TTC549 (cell line): ENCODE measurements at regions not wholly inside any gene's neighbourhood (a gene's known extent, or its start where the extent isn't known, plus 50 kb on each side); places are given as distances from the start of the nearest gene placed in this dataset.

Experiments used
- FAIRE-seq: peaks from 2 replicates; lab custom pipeline; 2012; peaks lifted over from hg19 to GRCh38; lab: Jason Lieb, UNC

- no peak for FAIRE-seq
These were observed 248.2 kb downstream of the TMX3 start for GRCh38 chr18:68466672-68467071.

GRCh38 chr18:68462766-68463165 is 252.1 kb downstream of the TMX3 start:
- FAIRE-seq: no peak

- FAIRE-seq: no peak
These were observed 252.8 kb downstream of the TMX3 start for GRCh38 chr18:68462148-68462547.

- FAIRE-seq: no peak
These were observed 253.4 kb downstream of the TMX3 start for GRCh38 chr18:68461481-68462018.

GRCh38 chr18:68459968-68460367 is 254.9 kb downstream of the TMX3 start:
- FAIRE-seq: no peak

- FAIRE-seq: no peak
These were observed 257.9 kb downstream of the TMX3 start for GRCh38 chr18:68456985-68457384.

GRCh38 chr18:68455229-68455603 is 259.7 kb downstream of the TMX3 start:
- no peak for FAIRE-seq

- no peak for FAIRE-seq
These were observed 260.2 kb downstream of the TMX3 start for GRCh38 chr18:68454511-68455228.

- no peak for FAIRE-seq
These were observed 265.6 kb downstream of the TMX3 start for GRCh38 chr18:68449292-68449691.

GRCh38 chr18:68448736-68449135 is 266.2 kb downstream of the TMX3 start:
- no peak for FAIRE-seq

GRCh38 chr18:68447286-68447685 is 267.6 kb downstream of the TMX3 start:
- FAIRE-seq: no peak

- FAIRE-seq: no peak
These were observed 269.1 kb downstream of the TMX3 start for GRCh38 chr18:68445668-68446426.

GRCh38 chr18:68445136-68445535 is 269.8 kb downstream of the TMX3 start:
- FAIRE-seq: no peak

GRCh38 chr18:68441241-68441640 is 273.7 kb downstream of the TMX3 start:
- FAIRE-seq: no peak

- FAIRE-seq: no peak
These were observed 274.5 kb downstream of the TMX3 start for GRCh38 chr18:68440433-68440832.

GRCh38 chr18:68439642-68440041 is 275.3 kb downstream of the TMX3 start:
- no peak for FAIRE-seq

- no peak for FAIRE-seq
These were observed 275.9 kb downstream of the TMX3 start for GRCh38 chr18:68438983-68439382.

- no peak for FAIRE-seq
These were observed 276.4 kb downstream of the TMX3 start for GRCh38 chr18:68438536-68438935.

GRCh38 chr18:68436485-68436884 is 278.4 kb downstream of the TMX3 start:
- no peak for FAIRE-seq

- no peak for FAIRE-seq
These were observed 279.3 kb downstream of the TMX3 start for GRCh38 chr18:68435581-68435980.

- no peak for FAIRE-seq
These were observed 283.0 kb downstream of the TMX3 start for GRCh38 chr18:68431922-68432198.

- FAIRE-seq: no peak
These were observed 283.6 kb downstream of the TMX3 start for GRCh38 chr18:68431111-68431921.

- FAIRE-seq: no peak
These were observed 285.1 kb downstream of the TMX3 start for GRCh38 chr18:68429841-68430240.
